ENCODE measurements at regions not wholly inside any gene's neighbourhood (a gene's known extent, or its start where the extent isn't known, plus 50 kb on each side); places are given as distances from the start of the nearest gene placed in this dataset.

DNA sequence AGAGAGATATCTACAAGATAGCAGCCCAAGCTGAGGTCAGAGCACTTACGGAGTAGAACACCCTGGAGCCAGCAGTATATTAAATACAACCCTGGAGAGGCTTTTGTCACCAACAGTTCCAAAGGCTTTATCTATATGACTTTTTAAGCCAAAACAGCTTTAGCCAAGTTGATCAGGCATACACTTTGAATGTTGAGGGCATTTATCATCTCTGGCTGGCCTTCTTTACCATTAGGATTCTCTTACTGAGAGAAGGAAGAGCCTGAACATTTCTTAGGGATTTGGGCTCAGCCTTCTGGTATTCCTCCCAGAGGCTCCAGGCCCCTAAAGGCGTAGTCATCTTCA lies 161.3 kb upstream of the RIMS1 start:
- ATAC-seq, result no peak
- Mint-ChIP-seq H3K27me3 (no peaks in the 10 kb centered on the region), H3K4me3 (no peak overlapping the region), H3K36me3 (ENCODE audit: low read depth) (no peaks in the 10 kb centered on the region), H3K27ac (no peak overlapping the region), H3K4me1 (no peaks in the 10 kb centered on the region)
- H3K9me3 ChIP-seq (ENCODE audit: control insufficient read depth, low read length, poor library complexity, severe bottlenecking), result no peaks in the 10 kb centered on the region
- DNase-seq, result no peak

DNA sequence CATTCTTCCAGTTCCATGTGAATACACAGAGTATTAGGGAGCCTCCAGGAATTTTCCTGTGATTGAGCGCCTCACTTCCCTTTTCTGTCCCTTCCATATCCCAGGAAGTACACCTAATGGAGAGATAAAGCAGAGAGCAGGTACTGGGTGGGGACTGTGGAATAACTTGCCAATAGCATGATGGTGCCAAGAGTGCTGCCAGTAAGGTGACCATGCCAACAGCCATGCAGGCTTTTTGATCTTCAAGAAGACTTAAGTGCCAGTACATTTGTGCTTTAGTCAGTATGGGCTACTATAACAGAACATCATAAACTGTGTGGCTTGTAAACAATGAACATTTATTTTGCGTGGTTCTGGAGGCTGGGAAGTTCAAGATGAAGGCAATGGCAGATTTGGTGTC lies 160.2 kb upstream of the RIMS1 start:
- no peaks in the 10 kb centered on the region for H3K36me3 Mint-ChIP-seq (ENCODE audit: low read depth)
- no peaks in the 10 kb centered on the region for H3K9me3 ChIP-seq (ENCODE audit: control insufficient read depth, low read length, poor library complexity, severe bottlenecking)
- no peak overlapping the region for H3K4me3 Mint-ChIP-seq
- H3K4me1 Mint-ChIP-seq, result no peaks in the 10 kb centered on the region
- H3K27ac Mint-ChIP-seq, result no peak overlapping the region
- H3K27me3 Mint-ChIP-seq, result no peaks in the 10 kb centered on the region
- ATAC-seq (no peak), DNase-seq (no peak)

GRCh38 chr6:71727632-71728294 lies 158.6 kb upstream of the RIMS1 start:
- DNase-seq (no peak), ATAC-seq (no peak)
- Mint-ChIP-seq H3K4me3 (no peak overlapping the region), H3K4me1 (no peaks in the 10 kb centered on the region), H3K27ac (no peak overlapping the region), H3K27me3 (no peaks in the 10 kb centered on the region), H3K36me3 (ENCODE audit: low read depth) (no peaks in the 10 kb centered on the region)
- no peaks in the 10 kb centered on the region for H3K9me3 ChIP-seq (ENCODE audit: control insufficient read depth, low read length, poor library complexity, severe bottlenecking)

GRCh38 chr6:71730284-71730683 lies 156.1 kb upstream of the RIMS1 start:
- ATAC-seq (no peak), DNase-seq (no peak)
- H3K9me3 ChIP-seq (ENCODE audit: control insufficient read depth, low read length, poor library complexity, severe bottlenecking), result no peaks in the 10 kb centered on the region
- H3K4me1 Mint-ChIP-seq, result no peaks in the 10 kb centered on the region
- H3K27ac Mint-ChIP-seq, result no peak overlapping the region
- no peaks in the 10 kb centered on the region for H3K36me3 Mint-ChIP-seq (ENCODE audit: low read depth)
- H3K4me3 Mint-ChIP-seq, result no peak overlapping the region
- no peaks in the 10 kb centered on the region for H3K27me3 Mint-ChIP-seq

GRCh38 chr6:71733970-71734899 lies 152.1 kb upstream of the RIMS1 start:
- H3K4me3 Mint-ChIP-seq, result no peak overlapping the region

DNA sequence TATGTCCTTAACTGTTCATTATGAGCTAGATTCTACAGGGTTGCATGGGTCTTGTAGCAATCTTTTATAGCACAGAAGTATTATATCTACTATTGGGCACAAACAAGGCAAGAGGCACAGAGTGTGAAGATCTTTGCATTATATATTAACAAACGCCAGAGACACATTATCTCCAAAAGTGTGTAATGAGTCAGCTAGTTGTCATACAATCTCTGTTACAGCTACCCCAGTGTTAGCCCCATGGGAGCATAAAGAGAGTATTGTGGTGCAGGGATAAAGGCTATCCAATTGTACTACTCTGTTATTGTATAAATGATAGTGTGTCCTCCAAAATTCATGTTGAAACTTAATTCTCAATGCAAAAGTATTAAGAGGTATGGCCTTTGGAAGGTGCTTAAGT lies 148.4 kb upstream of the RIMS1 start:
- Mint-ChIP-seq H3K4me1 (no peaks in the 10 kb centered on the region), H3K27me3 (no peaks in the 10 kb centered on the region), H3K4me3 (no peak overlapping the region), H3K36me3 (ENCODE audit: low read depth) (no peaks in the 10 kb centered on the region), H3K27ac (no peak overlapping the region)
- no peak for DNase-seq
- ATAC-seq, result no peak
- no peaks in the 10 kb centered on the region for H3K9me3 ChIP-seq (ENCODE audit: control insufficient read depth, low read length, poor library complexity, severe bottlenecking)

More at GRCh38 chr6:71733970-71734899, 152.1 kb upstream of the RIMS1 start:
- H3K27me3 Mint-ChIP-seq, result no peaks in the 10 kb centered on the region
- no peaks in the 10 kb centered on the region for H3K36me3 Mint-ChIP-seq (ENCODE audit: low read depth)
- H3K4me1 Mint-ChIP-seq, result no peaks in the 10 kb centered on the region
- DNase-seq (no peak), ATAC-seq (no peak)
- no peaks in the 10 kb centered on the region for H3K9me3 ChIP-seq (ENCODE audit: control insufficient read depth, low read length, poor library complexity, severe bottlenecking)
- H3K27ac Mint-ChIP-seq, result no peak overlapping the region

GRCh38 chr6:71745525-71745924 lies 140.8 kb upstream of the RIMS1 start:
- H3K9me3 ChIP-seq (ENCODE audit: control insufficient read depth, low read length, poor library complexity, severe bottlenecking), result no peaks in the 10 kb centered on the region
- no peak for DNase-seq
- H3K27ac Mint-ChIP-seq, result no peak overlapping the region

GRCh38 chr6:71766146-71766760 lies 120.1 kb upstream of the RIMS1 start:
- ATAC-seq (no peak), DNase-seq (no peak)
- Mint-ChIP-seq H3K36me3 (ENCODE audit: low read depth) (no peaks in the 10 kb centered on the region), H3K4me3 (no peak overlapping the region), H3K27me3 (no peaks in the 10 kb centered on the region), H3K27ac (no peak overlapping the region), H3K4me1 (no peaks in the 10 kb centered on the region)
- no peaks in the 10 kb centered on the region for H3K9me3 ChIP-seq (ENCODE audit: control insufficient read depth, low read length, poor library complexity, severe bottlenecking)

More at GRCh38 chr6:71745525-71745924, 140.8 kb upstream of the RIMS1 start:
- ATAC-seq, result no peak
- no peaks in the 10 kb centered on the region for H3K36me3 Mint-ChIP-seq (ENCODE audit: low read depth)
- no peaks in the 10 kb centered on the region for H3K27me3 Mint-ChIP-seq
- H3K4me3 Mint-ChIP-seq, result no peak overlapping the region
- H3K4me1 Mint-ChIP-seq, result no peaks in the 10 kb centered on the region

GRCh38 chr6:71766796-71767195 lies 119.6 kb upstream of the RIMS1 start:
- no peak overlapping the region for H3K27ac Mint-ChIP-seq
- ATAC-seq, result no peak
- no peaks in the 10 kb centered on the region for H3K9me3 ChIP-seq (ENCODE audit: control insufficient read depth, low read length, poor library complexity, severe bottlenecking)
- DNase-seq, result no peak
- no peak overlapping the region for H3K4me3 Mint-ChIP-seq
- H3K4me1 Mint-ChIP-seq, result no peaks in the 10 kb centered on the region
- no peaks in the 10 kb centered on the region for H3K36me3 Mint-ChIP-seq (ENCODE audit: low read depth)
- H3K27me3 Mint-ChIP-seq, result no peaks in the 10 kb centered on the region

GRCh38 chr6:71768356-71768755 lies 118.0 kb upstream of the RIMS1 start:
- Mint-ChIP-seq H3K36me3 (ENCODE audit: low read depth) (no peaks in the 10 kb centered on the region), H3K27me3 (no peaks in the 10 kb centered on the region), H3K4me3 (no peak overlapping the region), H3K27ac (no peak overlapping the region), H3K4me1 (no peaks in the 10 kb centered on the region)
- DNase-seq (no peak), ATAC-seq (no peak)
- no peaks in the 10 kb centered on the region for H3K9me3 ChIP-seq (ENCODE audit: control insufficient read depth, low read length, poor library complexity, severe bottlenecking)

DNA sequence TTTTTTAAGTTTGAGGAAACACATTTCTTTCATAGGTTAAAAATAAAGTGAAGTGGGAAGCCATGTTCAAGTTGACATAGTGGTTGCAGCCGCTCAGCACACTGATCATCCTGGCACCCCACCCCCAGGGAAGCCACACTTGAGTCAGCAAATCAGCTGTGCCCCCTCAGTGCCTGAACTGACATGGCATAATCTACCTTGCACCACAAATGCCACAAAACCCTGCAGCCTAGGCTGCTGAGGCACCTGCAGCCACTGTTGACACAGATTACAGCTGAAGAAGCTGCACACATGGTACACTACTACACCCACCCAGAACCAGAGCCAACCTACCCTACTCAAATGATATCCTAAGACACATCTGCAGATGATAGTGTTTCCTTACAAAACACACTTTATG lies 77.5 kb upstream of the RIMS1 start:
- no peaks in the 10 kb centered on the region for H3K27me3 Mint-ChIP-seq
- no peaks in the 10 kb centered on the region for H3K36me3 Mint-ChIP-seq (ENCODE audit: low read depth)
- H3K4me3 Mint-ChIP-seq, result no peak overlapping the region
- no peak overlapping the region for H3K27ac Mint-ChIP-seq
- H3K4me1 Mint-ChIP-seq, result no peaks in the 10 kb centered on the region
- DNase-seq (no peak), ATAC-seq (no peak)
- H3K9me3 ChIP-seq (ENCODE audit: control insufficient read depth, low read length, poor library complexity, severe bottlenecking), result no peaks in the 10 kb centered on the region

GRCh38 chr6:71810880-71811279 lies 75.5 kb upstream of the RIMS1 start:
- H3K27me3 Mint-ChIP-seq, result no peaks in the 10 kb centered on the region
- H3K9me3 ChIP-seq (ENCODE audit: control insufficient read depth, low read length, poor library complexity, severe bottlenecking), result no peaks in the 10 kb centered on the region
- H3K4me1 Mint-ChIP-seq, result no peaks in the 10 kb centered on the region
- ATAC-seq, result no peak
- H3K27ac Mint-ChIP-seq, result no peak overlapping the region
- DNase-seq, result no peak
- no peak overlapping the region for H3K4me3 Mint-ChIP-seq
- H3K36me3 Mint-ChIP-seq (ENCODE audit: low read depth), result no peaks in the 10 kb centered on the region

- no peaks in the 10 kb centered on the region for H3K27me3 Mint-ChIP-seq
- no peak for ATAC-seq
- DNase-seq, result no peak
- H3K4me1 Mint-ChIP-seq, result no peaks in the 10 kb centered on the region
- no peak overlapping the region for H3K27ac Mint-ChIP-seq
- H3K4me3 Mint-ChIP-seq, result no peak overlapping the region
- no peaks in the 10 kb centered on the region for H3K36me3 Mint-ChIP-seq (ENCODE audit: low read depth)
- H3K9me3 ChIP-seq (ENCODE audit: control insufficient read depth, low read length, poor library complexity, severe bottlenecking), result no peaks in the 10 kb centered on the region
These were observed 63.7 kb upstream of the RIMS1 start for GRCh38 chr6:71822625-71823024.

All from T-helper 17 cell (primary cell).